Stimulated activated CD8-positive, alpha-beta memory T cell treated with anti-CD3 and anti-CD28 coated beads, Interleukin-4, amount 100 ng/mL, for 48 hours (primary cell): ENCODE measurements at regions not wholly inside any gene's neighbourhood (a gene's known extent, or its start where the extent isn't known, plus 50 kb on each side); places are given as distances from the start of the nearest gene placed in this dataset.

Experiments
- DNase-seq: peaks from one replicate; pipeline ENCODE4 v3.0.0-alpha.2; 2020

DNA sequence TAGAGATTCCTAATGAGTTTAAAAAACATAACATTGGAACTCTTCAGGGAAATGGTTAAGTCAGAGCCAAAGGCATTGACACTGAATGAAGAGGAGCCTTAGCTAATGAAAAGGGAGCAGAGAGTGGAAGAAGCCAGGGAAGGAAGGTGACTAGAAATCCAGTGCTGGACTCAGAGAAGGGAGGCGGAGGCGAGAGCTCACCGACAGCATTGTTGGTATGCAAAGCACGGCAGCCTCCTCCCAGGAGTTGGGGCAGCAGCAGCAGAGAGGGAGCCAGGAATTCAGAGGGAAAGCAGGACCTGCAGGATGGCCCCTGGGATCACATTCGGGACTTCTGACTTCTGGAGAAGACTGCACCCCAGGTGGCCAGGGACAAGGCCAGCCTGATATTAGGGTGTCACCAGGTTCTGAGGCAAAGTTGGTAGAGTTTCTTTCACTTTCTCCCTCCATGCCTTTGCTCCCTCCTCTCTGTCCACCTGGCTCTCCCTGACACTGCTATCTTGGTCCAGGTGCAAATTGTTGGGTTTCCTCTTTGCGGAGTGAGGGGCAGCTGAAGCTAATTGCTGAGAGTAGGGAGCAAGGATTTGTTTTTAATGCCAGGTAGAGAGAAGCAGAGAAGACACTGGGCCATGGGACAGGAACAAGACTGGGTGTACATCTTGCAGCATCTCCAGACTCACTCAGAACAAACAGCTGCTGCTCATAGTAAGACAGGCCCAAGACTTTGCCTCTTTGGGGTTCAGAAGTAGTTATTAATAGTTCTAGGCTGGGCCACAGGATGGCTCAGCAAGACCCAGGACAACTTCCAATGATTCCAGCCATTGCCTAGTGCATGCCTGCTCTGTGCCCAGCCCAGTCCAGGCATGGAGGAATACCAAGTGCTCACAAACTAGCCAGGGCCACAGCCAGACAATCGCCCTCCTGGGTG is 157.9 kb downstream of the TLE3 start:
- DNase-seq, result no peak

DNA sequence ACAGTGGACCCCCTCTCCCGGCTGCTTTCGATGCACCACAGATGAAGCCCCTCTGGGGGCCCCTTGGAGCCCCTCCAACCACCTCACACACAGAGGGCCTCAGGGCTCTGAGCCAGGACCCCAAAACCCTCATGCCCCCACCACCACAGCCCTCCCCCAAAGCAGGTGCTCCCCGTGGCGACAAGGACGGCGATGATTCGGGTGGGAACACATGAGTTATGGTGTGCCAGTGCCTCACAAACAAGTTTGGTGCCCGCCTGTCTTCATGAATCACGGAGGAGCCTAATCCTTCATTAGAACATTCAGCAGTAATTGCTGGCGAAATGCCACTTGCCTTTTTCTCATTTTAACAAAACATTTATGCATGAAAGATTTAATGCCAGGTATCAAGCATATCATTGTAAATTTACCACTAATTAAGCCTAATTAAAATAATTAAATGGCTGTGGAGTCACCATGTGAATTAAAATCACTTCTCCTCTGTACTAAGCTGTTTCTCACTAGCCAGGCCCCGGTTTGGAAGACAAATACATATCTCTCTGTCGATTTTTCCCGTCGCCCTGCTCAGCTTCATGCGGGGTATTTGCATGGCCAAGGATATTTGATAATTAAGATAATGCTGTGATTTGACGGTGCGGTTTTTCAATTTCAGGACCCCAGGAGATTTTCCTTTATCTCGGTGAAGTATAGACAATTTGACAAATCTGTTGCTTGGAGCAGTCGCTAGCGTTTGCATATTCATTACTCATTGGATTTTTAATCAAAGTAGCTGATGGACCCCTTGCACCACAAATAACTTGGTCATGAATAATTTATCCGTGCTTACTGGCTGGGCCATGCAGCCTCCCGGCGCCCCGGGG is 157.0 kb downstream of the TLE3 start:
- DNase-seq, result no peak

DNA sequence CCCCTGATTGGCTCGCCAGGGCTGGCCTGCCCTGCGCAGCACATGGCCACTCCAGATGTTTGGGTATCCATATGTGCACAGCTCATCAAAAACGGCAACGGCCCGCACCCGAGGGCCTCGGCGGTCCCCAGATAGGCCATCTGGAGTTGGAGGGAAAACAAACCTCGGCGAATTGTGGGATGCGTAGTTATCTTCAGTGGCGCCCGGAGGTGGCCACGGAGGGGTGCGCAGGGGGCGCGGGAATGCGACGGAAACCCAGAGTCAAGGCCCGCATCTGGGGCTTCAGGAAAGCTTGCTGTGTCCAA is 156.5 kb downstream of the TLE3 start:
- no peak for DNase-seq

GRCh38 chr15:69941706-69942495 is 155.8 kb downstream of the TLE3 start:
- no peak for DNase-seq

DNA sequence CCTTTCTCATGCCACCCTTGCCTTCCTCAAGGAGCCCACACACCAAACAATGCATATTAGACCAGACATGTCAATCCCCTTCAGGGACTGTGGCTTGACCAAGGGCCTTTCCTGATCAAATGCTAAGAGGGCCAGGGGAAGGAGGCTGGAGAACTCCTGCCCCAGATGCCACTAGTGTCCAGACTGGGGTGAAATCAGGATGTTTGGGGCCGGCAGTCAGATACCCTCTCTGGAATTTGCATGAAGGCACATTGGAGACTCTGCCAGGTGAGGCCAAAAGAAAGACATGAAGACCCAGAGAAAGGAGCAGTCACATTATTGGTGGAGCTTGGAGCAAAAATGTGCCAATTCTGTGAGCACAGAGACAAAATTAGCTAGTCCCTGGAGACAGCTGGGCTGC is 154.1 kb downstream of the TLE3 start:
- DNase-seq, result no peak

DNA sequence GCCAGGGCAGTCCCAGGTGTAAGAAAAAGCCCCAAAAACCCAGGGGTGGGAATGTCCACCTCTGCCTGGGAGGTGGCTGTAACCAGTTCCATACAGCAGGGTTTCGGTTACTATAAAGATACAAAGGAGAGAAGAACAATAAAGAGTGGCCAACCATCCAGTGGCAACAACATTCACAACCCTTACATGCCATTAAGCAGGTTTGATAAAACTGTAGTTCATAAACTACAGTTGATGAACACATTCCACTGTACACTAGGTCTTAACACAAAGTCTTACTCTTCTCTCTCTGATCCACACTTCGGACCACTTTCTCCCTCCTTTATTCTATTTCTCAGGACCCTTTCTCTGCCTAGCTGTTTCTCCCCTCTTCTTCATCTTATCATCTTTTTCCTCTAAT is 152.0 kb downstream of the TLE3 start:
- no peak for DNase-seq

GRCh38 chr15:69946870-69947269 is 150.8 kb downstream of the TLE3 start:
- DNase-seq, result no peak

DNA sequence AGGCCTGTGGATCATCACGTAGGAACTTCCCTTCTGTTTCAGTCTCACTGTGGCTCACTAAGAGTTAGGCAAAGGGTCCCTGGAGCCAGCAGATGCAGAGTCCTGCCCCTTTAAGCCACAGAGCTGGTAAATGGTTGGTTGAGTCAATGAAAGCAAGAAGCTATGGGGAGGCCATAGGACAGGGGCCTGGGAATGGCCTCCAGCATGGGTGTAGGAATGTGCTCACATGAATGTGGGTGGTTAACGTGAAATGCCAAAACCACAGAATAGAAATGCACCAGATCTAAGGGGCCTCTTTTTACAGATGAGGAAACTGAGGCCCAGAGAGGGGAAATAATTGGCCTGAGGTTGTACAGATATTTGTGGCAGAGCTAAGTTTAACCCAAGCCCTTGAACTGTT is 150.3 kb downstream of the TLE3 start:
- DNase-seq, result no peak

- no peak for DNase-seq
Measured at GRCh38 chr15:69949485-69949884, 148.2 kb downstream of the TLE3 start.

DNA sequence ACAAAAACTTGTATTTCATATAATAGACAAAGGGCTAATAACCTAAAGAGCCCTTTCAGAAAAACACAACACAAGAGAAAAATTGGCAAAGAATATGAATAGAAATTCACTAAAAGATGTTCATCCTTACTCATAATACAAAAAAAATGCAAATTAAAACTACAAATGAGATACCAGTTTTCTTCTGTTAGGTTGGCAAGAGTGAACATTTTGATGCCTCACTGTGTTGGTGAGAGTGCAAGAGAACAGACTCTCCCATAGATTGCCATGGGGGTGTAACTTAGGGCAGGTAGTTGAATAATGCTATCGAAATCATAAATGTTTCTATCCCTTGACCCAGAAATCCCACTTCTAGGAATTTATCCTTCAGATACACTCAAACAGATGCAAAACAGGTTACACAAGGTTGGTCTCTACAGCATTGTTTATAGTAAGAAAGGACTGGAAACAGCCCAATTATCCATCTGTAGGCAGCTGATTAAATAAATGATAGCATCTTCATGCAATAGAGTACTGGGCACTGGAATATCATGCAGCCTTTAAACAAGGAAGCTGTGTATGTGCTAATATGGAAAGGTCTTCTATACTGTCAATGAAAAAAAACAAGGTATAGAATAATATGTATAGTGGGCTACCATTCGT is 146.3 kb downstream of the TLE3 start:
- no peak for DNase-seq

- no peak for DNase-seq
Measured at GRCh38 chr15:69951898-69952555, 145.7 kb downstream of the TLE3 start.

DNA sequence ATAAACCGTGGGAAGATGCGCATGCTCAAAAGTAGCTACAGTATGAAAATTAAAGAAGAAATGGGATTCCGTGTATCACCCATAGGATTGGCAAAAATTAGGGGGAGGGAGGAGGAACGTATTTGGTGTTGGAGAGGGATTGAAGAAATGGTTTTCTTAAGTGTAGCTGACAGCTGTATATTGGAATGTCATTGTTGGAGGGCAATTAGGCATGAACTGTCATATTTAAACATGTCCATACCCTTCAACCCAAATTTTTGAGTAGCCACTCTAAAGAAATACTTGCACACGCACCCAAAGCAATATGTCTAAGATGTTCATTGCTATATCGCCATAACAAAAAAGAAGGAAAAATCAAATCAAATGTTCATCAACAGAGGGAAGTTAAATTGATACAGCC is 144.7 kb downstream of the TLE3 start:
- no peak for DNase-seq

- DNase-seq, result no peak
Measured at GRCh38 chr15:69953816-69954215, 143.9 kb downstream of the TLE3 start.

GRCh38 chr15:69954666-69955065 is 143.1 kb downstream of the TLE3 start:
- no peak for DNase-seq

GRCh38 chr15:69955240-69955894 is 142.3 kb downstream of the TLE3 start:
- DNase-seq, result no peak

DNA sequence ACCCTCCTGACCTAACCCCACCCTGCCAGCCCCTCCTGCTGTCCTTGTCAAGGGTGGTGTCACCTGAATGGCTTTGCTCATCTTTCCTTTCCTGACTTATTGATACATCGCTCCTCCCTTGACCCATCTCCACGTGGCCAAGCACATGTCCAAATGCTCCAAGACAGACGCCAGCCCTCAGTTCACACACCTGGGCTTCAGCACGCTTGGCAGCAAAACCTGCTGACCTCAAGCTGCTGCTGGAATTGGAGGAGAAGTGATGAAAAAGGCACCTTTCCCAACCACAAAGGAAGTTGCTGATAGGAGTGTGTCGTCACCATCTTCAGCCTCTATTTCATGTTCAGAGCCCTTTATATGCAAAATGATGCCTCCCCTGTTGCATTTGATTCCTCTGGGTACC is 141.3 kb downstream of the TLE3 start:
- DNase-seq, result no peak

- no peak for DNase-seq
Measured at GRCh38 chr15:69957175-69957574, 140.5 kb downstream of the TLE3 start.

DNA sequence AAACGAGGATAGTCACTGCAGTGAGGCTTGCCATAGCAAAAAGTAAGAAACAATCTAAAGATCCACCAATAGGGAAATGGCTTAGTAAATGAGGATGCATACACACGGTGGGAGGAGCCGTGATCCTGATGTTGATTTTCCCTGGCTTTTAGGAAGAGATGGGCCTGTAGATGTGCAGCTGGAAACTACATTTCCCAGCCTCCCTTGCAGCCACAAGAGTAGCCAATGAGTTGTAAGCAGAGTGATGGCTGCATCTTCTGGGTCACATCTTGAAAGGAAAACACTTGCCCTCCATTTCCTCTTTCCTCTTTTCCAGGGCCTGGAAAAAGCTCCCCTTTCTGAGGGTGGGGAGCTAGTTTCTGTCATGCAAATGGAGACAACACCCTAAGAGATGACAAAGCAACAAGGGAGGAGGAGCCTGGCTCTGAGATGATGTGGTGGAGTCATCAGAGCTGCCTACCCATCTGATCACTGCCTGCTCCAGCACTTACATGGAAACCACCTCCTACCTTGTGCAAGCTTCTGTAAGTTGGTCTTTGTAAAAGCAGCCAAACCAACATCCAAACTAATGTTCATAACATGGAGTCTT is 139.1 kb downstream of the TLE3 start:
- DNase-seq, result no peak

DNA sequence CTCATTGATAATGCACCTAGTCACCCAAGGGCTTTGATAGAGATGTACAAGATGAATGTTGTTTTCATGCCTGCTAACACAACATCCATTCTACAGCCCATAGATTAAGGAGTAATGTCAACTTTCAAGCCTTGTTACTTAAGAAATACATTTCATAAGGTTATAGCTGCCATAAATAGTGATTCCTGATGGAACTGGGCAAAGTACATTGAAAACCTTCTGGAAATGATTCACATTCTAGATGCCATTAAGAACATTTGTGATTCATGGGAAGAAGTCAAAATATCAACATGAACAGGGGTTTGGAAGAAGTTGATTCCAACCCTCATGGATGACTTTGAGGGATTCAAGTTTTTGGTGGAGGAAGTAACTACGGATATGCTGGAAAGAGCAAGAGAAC is 135.2 kb downstream of the TLE3 start:
- DNase-seq, result no peak

DNA sequence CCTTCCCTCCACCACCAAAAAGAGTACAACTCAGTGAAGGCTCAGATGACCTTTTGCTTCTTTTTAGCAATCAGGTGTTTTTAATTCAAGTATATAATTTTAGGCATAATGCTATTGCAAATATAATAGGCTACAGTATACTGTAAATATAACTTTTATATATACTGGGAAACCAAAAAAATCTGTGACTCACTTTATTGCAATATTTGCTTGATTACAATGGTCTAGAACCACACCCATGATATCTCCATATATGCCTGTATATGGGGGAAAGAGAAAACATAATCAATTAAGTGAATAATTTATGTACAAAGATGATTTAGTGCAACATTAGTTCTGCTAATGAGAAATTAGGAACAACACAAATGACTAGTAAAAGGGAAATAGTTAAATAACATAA is 134.3 kb downstream of the TLE3 start:
- no peak for DNase-seq

- DNase-seq, result no peak
Measured at GRCh38 chr15:69971771-69972170, 125.9 kb downstream of the TLE3 start.
